ENCODE measurements at regions not wholly inside any gene's neighbourhood (a gene's known extent, or its start where the extent isn't known, plus 50 kb on each side); places are given as distances from the start of the nearest gene placed in this dataset.

DNA sequence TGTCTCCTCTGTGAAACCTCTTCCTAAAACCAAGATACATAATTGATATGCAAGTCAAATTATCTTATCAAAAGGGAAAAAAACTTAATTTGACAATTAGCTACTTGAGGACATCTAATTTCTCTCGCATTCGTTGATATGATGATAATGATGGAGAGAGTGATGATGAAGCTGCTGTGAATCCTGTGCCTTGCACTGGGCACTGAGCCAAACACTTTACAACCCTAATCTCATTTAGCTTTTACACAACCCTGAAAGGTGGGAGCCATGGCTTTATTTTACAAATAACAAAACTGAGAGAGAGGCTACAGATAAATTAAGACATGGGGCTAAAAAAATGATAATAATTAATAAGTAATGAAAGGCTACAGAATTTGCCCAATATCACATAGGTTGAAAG, 176.0 kb downstream of the NOC3L start:
- DNase-seq (ENCODE audit: low spot score) = no peak

DNA sequence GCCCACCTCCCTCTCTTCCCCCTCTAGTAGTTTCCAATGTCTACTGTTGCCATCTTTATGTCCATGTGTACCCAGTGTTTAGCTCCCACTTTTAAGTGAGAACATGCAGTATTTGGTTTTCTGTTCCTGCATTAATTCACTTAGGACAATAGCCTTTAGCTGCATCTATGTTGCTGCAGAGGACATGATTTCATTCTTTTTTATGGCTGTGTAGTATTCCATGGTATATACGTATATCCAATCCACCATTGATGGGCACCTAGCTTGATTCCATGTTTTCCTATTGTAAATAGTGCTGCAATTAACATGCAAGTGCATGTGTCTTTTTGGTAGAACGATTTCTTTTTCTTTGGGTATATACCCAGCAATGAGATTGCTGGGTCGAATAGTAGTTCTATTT, 170.4 kb downstream of the NOC3L start:
- DNase-seq (ENCODE audit: low spot score) = no peak

DNA sequence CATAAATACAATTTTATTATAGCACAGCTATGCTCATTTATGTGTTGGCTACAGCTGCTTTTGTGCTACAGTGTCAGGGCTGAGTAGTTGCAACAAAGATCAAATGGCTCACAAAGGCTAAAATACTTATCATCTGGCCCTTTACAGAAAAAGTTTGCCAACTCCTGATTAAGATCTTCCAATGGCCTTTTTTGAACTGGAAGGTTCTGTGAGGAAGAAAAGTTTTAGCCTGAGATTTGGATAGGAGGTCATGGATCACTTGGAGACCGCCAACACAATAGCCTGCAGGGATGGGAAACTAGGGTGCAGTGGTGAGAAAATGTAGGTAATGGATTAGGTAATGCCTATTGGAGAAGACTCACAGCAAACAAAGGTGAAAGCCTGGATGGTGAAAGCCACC, 169.8 kb downstream of the NOC3L start:
- no peak for DNase-seq (ENCODE audit: low spot score)

GRCh38 chr10:94193466-94193924, 169.2 kb downstream of the NOC3L start:
- DNase-seq (ENCODE audit: low spot score) = no peak

DNA sequence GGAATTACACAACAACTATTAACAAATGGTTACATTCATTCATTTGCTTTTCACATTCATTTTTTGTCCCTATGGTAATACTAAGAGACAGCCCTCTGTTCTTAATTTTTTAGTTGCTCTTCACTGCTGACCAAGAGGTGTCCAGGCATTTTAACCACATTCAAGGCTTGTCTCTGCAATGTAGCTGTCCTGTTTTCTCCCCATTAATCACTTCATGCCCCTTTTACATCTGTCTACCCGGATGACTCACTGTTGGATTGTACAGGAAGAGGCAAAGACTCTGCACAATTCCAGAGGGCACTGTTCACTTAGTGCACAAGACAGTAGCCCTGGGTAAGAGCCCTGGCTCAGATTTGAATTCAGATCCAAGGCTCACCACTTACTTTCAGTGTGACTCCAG, 168.5 kb downstream of the NOC3L start:
- DNase-seq (ENCODE audit: low spot score) = no peak

- no peak for DNase-seq (ENCODE audit: low spot score)
Measured at GRCh38 chr10:94197241-94197640, 165.5 kb downstream of the NOC3L start.

DNA sequence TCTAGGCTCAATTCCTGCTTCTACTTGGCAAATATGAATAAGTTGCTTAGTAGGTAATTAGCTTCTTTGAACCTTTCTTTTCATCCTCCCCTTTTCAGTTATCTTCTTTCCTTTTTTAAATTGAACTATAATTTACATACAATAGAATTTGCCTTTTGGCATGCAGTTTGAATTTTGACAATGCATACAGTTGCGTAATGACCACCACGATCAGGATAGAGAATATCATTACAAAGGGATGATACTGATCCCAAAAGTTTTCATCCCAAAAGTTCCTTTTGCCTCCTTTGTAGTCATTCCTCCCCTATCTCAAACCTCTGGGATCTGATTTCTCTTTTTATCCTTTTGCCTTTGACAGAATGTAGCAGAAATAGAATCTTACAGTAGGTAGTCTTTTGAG, 164.4 kb downstream of the NOC3L start:
- DNase-seq (ENCODE audit: low spot score) = no peak

DNA sequence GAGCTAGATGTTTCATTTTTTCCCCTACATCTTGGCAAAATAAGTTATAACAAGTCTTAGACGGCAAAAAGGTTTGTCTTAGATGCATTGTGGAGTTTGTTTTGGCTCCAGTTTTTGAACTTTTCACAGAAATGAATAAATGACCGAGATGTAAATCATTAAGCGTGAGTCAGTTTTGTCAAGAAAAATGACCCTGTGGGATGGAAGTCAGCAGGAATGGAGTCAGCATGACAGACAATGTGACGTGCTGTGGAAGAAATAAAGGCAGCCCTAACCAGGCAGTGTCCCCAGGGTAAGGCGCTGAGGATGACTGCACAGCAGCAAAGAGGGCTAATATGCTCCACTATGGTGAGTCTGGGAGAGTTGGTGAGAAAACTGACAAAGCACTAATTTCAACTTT, 163.2 kb downstream of the NOC3L start:
- DNase-seq (ENCODE audit: low spot score) = no peak

DNA sequence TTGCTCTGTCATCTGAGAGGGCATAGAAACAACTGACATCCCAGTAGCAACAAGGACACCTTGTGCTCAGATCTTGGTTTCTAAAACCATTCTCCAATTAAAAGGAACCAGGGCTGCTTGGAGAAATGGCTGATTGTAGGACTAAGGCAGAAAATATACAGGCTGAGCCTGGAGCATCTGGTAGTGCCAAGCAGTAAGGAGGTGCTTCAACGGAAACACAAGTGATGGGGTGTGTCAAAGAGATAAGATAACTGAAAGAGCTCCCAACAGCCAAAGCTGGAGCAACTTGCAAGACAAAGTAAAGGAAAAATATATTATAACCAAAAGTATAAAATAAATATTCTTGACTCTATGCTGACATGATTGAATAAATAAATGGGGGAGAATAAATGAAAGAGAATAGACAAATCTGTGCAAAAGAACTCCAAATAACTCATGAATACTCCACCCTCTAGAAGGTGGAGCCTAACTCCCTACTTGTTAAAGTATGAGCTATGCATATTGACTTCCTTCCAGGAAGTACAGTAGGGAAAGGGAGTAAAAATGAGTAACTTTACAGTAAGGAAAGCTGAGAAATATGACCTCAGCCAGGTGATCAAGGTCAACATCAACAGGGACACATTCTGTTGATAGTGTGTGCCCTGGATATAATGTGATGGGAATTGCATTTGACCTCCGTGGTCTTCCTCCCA, 162.4 kb downstream of the NOC3L start:
- DNase-seq (ENCODE audit: low spot score) = no peak

- DNase-seq (ENCODE audit: low spot score) = no peak
Measured at GRCh38 chr10:94205396-94205831, 157.3 kb downstream of the NOC3L start.

- no peak for DNase-seq (ENCODE audit: low spot score)
Measured at GRCh38 chr10:94206176-94206575, 156.6 kb downstream of the NOC3L start.

GRCh38 chr10:94208315-94208714, 154.4 kb downstream of the NOC3L start:
- DNase-seq (ENCODE audit: low spot score) = no peak

- no peak for DNase-seq (ENCODE audit: low spot score)
Measured at GRCh38 chr10:94210440-94211168, 152.1 kb downstream of the NOC3L start.

GRCh38 chr10:94211169-94211510, 151.6 kb downstream of the NOC3L start:
- no peak for DNase-seq (ENCODE audit: low spot score)

GRCh38 chr10:94213001-94213530, 149.7 kb downstream of the NOC3L start:
- no peak for DNase-seq (ENCODE audit: low spot score)

- DNase-seq (ENCODE audit: low spot score) = no peak
Measured at GRCh38 chr10:94213980-94214379, 148.8 kb downstream of the NOC3L start.

GRCh38 chr10:94214481-94214893, 148.3 kb downstream of the NOC3L start:
- DNase-seq (ENCODE audit: low spot score) = no peak

GRCh38 chr10:94216201-94216600, 146.5 kb downstream of the NOC3L start:
- no peak for DNase-seq (ENCODE audit: low spot score)

DNA sequence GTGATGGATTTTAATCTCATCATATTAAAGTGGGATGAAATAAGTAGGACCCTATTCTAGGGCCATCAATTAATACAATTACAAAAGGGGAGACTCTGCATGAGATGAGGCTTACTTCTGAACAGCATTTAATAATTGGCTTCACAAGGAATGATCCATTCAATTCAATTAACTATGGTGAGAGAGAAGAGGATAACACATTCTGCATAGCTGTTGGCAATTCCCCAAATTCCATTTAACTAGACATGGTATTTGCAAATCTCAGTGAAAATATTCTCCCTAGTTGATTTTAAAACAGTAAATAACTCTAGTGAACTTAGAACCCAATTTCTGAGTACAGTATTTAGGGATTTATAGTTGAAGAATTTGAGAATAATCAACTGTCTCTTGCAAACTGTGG, 145.3 kb downstream of the NOC3L start:
- no peak for DNase-seq (ENCODE audit: low spot score)

DNA sequence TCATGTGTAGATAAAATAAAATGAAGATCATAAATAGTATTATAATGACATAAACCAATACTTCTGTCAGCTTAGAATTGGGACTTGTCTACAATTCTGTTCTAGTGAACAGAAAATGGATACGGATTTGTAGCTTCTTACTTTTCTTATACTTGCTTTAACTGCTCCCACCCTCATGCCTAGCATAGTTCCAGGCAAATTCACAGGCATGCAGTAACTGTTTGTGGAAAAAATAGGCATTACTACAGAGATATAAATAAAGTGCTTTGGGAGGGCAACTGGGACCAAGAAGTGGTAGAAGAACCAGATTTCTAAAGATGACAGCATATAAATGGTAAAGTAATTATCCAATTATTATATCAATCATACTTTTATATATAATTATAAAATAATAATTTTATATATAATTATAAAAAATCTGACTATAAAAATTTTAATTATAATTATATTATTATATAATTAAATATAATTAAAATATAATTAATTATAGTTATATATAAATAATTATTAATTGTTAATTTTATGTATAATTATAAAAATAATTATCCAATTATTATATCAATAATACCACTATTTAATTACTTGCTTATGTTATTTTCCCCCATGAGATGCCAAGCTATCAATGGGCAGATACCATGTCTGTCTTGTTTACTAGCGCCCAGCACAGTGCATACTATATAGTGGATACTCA, 144.1 kb downstream of the NOC3L start:
- no peak for DNase-seq (ENCODE audit: low spot score)

DNA sequence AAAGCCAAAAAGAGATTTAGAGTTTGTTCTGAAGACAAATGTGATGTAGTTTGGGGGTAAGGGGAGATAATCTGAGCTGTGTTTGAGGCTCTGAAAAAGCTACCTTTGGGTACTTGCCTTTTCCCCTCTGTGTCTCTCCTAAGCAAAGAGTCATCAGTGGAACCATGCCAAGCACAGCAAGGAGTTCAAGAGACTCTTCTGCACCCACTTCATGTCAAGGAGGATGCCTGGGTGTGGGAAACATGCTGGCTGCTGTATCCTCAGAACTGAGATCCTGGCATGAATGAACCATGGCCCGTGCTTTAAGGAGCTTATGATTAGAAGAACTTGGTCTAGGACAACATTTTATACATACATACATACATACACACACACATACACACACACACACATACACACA, 142.9 kb downstream of the NOC3L start:
- no peak for DNase-seq (ENCODE audit: low spot score)

DNA sequence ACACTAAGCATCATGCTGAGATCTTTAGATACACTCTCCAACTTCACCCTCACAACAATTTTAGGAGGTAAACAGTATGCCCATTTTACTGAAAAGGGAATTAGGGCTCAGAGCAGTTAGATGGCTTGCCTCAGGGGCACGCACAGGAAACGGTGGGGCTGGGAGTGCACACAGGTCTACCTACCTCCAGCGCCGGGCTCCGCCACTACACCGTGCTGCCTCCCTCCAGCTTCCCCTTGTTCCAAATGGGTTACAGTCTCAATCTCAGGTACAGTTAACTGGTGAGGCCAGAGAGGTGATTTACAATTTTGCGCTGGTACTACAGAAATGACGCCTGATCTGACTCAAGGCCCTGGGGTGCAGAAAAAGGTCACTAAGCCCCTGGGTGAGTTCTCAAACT, 142.0 kb downstream of the NOC3L start:
- no peak for DNase-seq (ENCODE audit: low spot score)
